AG04449 (cell line): ENCODE measurements at regions not wholly inside any gene's neighbourhood (a gene's known extent, or its start where the extent isn't known, plus 50 kb on each side); places are given as distances from the start of the nearest gene placed in this dataset.

Experiments
- CTCF ChIA-PET: fragments of 350-600 bp; formaldehyde crosslinking; extraction: SDS; loops from one replicate; lab custom pipeline; 2021; ENCODE audit warnings: antibody characterized with exemption; lab: Yijun Ruan, JAX
- POLR2A ChIA-PET: fragments of 400-600, 350-600 bp; formaldehyde crosslinking; extraction: SDS; loops from one replicate; lab custom pipeline; 2020; ENCODE audit warnings: antibody characterized with exemption, inconsistent platforms; lab: Yijun Ruan, JAX
- DNase-seq: peaks from one replicate; pipeline ENCODE4 v3.0.0-alpha.2; 2010; ENCODE audit warnings: low read depth, low spot score
- H3K4me3 ChIP-seq: 2 replicates; pipeline ENCODE4 v1.5.1; 2011; ENCODE audit warnings: low read depth, mild to moderate bottlenecking, control low read depth, low read length
- CTCF ChIP-seq: IDR thresholded peaks from one replicate; pipeline ENCODE4 v1.5.1; 2011; ENCODE audit warnings: mild to moderate bottlenecking, moderate library complexity, low read length, control low read depth, inconsistent platforms; ENCODE audit not compliant: insufficient read depth; ENCODE audit errors: missing control alignments

- POLR2A ChIA-PET: no interaction called here
- no peak overlapping the region for H3K4me3 ChIP-seq
- no peak for TF ChIP-seq CTCF
- CTCF ChIA-PET: no interaction called here
- DNase-seq: no peak
These were observed 107.1 kb upstream of the WSCD2 start for GRCh38 chr12:108021949-108022522.

- no peak for DNase-seq
- no peak for TF ChIP-seq CTCF
- ChIA-PET POLR2A (no interaction called here), CTCF (interaction anchor here (1.2 kb wide), 1 partner anchor 37 kb away, joined by 4 read pairs; no protein-coding TSS in a partner anchor)
- H3K4me3 ChIP-seq: no peak overlapping the region
These were observed 99.8 kb upstream of the WSCD2 start for GRCh38 chr12:108029051-108029835.

GRCh38 chr12:108033090-108033489 lies 96.0 kb upstream of the WSCD2 start:
- TF ChIP-seq CTCF: no peak
- DNase-seq: no peak
- ChIA-PET CTCF (no interaction called here), POLR2A (no interaction called here)
- H3K4me3 ChIP-seq: no peak overlapping the region

GRCh38 chr12:108035372-108035771 lies 93.7 kb upstream of the WSCD2 start:
- no peak overlapping the region for H3K4me3 ChIP-seq
- ChIA-PET POLR2A (no interaction called here), CTCF (no interaction called here)
- no peak for DNase-seq
- no peak for TF ChIP-seq CTCF

GRCh38 chr12:108037960-108038359 lies 91.1 kb upstream of the WSCD2 start:
- CTCF ChIA-PET: no interaction called here
- no peak for TF ChIP-seq CTCF
- no peak for DNase-seq
- no peak overlapping the region for H3K4me3 ChIP-seq
- POLR2A ChIA-PET: no interaction called here

- no peak overlapping the region for H3K4me3 ChIP-seq
- no peak for TF ChIP-seq CTCF
- ChIA-PET CTCF (no interaction called here), POLR2A (no interaction called here)
- DNase-seq: no peak
These were observed 89.3 kb upstream of the WSCD2 start for GRCh38 chr12:108039794-108040193.
